ENCODE measurements at regions not wholly inside any gene's neighbourhood (a gene's known extent, or its start where the extent isn't known, plus 50 kb on each side); places are given as distances from the start of the nearest gene placed in this dataset.

GRCh38 chr5:176731506-176732160 lies 78.7 kb upstream of the UNC5A start:
- in situ Hi-C loops (cut with HindIII; ENCODE audit: low pct_unique_long_range_greater_than_20kb, low sequenced_read_pairs), result no loop called here
- no peak for DNase-seq (ENCODE audit: low read depth, low spot score)

- DNase-seq (ENCODE audit: low read depth, low spot score), result no peak
- in situ Hi-C loops (cut with HindIII; ENCODE audit: low pct_unique_long_range_greater_than_20kb, low sequenced_read_pairs), result no loop called here
Observed at GRCh38 chr5:176732306-176732705, 78.1 kb upstream of the UNC5A start.

GRCh38 chr5:176732736-176733405 lies 77.5 kb upstream of the UNC5A start:
- in situ Hi-C loops (cut with HindIII; ENCODE audit: low pct_unique_long_range_greater_than_20kb, low sequenced_read_pairs), result no loop called here
- DNase-seq (ENCODE audit: low read depth, low spot score), result no peak

- in situ Hi-C loops (cut with HindIII; ENCODE audit: low pct_unique_long_range_greater_than_20kb, low sequenced_read_pairs), result no loop called here
- no peak for DNase-seq (ENCODE audit: low read depth, low spot score)
Observed at GRCh38 chr5:176733406-176734262, 76.7 kb upstream of the UNC5A start.

GRCh38 chr5:176734756-176735342 lies 75.5 kb upstream of the UNC5A start:
- in situ Hi-C loops (cut with HindIII; ENCODE audit: low pct_unique_long_range_greater_than_20kb, low sequenced_read_pairs), result no loop called here
- DNase-seq (ENCODE audit: low read depth, low spot score), result no peak

- no peak for DNase-seq (ENCODE audit: low read depth, low spot score)
- in situ Hi-C loops (cut with HindIII; ENCODE audit: low pct_unique_long_range_greater_than_20kb, low sequenced_read_pairs), result no loop called here
Observed at GRCh38 chr5:176735383-176736265, 74.7 kb upstream of the UNC5A start.

- in situ Hi-C loops (cut with HindIII; ENCODE audit: low pct_unique_long_range_greater_than_20kb, low sequenced_read_pairs), result no loop called here
Observed at GRCh38 chr5:176736301-176736930, 73.9 kb upstream of the UNC5A start.

GRCh38 chr5:176736931-176737745 lies 73.2 kb upstream of the UNC5A start:
- no peak for DNase-seq (ENCODE audit: low read depth, low spot score)
- in situ Hi-C loops (cut with HindIII; ENCODE audit: low pct_unique_long_range_greater_than_20kb, low sequenced_read_pairs), result no loop called here

More at GRCh38 chr5:176736301-176736930, 73.9 kb upstream of the UNC5A start:
- no peak for DNase-seq (ENCODE audit: low read depth, low spot score)

- in situ Hi-C loops (cut with HindIII; ENCODE audit: low pct_unique_long_range_greater_than_20kb, low sequenced_read_pairs), result no loop called here
- no peak for DNase-seq (ENCODE audit: low read depth, low spot score)
Observed at GRCh38 chr5:176737746-176738636, 72.4 kb upstream of the UNC5A start.

- no peak for DNase-seq (ENCODE audit: low read depth, low spot score)
- in situ Hi-C loops (cut with HindIII; ENCODE audit: low pct_unique_long_range_greater_than_20kb, low sequenced_read_pairs), result no loop called here
Observed at GRCh38 chr5:176738637-176739250, 71.6 kb upstream of the UNC5A start.

- in situ Hi-C loops (cut with HindIII; ENCODE audit: low pct_unique_long_range_greater_than_20kb, low sequenced_read_pairs), result no loop called here
- no peak for DNase-seq (ENCODE audit: low read depth, low spot score)
Observed at GRCh38 chr5:176739461-176740051, 70.8 kb upstream of the UNC5A start.

GRCh38 chr5:176740131-176740701 lies 70.1 kb upstream of the UNC5A start:
- in situ Hi-C loops (cut with HindIII; ENCODE audit: low pct_unique_long_range_greater_than_20kb, low sequenced_read_pairs), result no loop called here

GRCh38 chr5:176740702-176741496 lies 69.5 kb upstream of the UNC5A start:
- in situ Hi-C loops (cut with HindIII; ENCODE audit: low pct_unique_long_range_greater_than_20kb, low sequenced_read_pairs), result no loop called here
- DNase-seq (ENCODE audit: low read depth, low spot score), result no peak

More at GRCh38 chr5:176740131-176740701, 70.1 kb upstream of the UNC5A start:
- no peak for DNase-seq (ENCODE audit: low read depth, low spot score)
